Neural cell (in vitro differentiated cells): ENCODE measurements at regions not wholly inside any gene's neighbourhood (a gene's known extent, or its start where the extent isn't known, plus 50 kb on each side); places are given as distances from the start of the nearest gene placed in this dataset.

Source experiments
- H2AFZ ChIP-seq: fragments of 200-600, 300-800 bp; sonication (generic), shearing (Covaris generic); 2 replicates; pipeline ENCODE4 v1.6.0; 2014; ENCODE audit warnings: low read depth, mild to moderate bottlenecking, antibody characterized with exemption, low read length, moderate library complexity
- H3F3A ChIP-seq: fragments of 200-600 bp; shearing (Covaris generic); 2 replicates; pipeline ENCODE4 v1.6.1; 2016; ENCODE audit warnings: mild to moderate bottlenecking, moderate library complexity, mixed read lengths, antibody characterized with exemption, low read length; ENCODE audit not compliant: insufficient read depth, poor library complexity, severe bottlenecking
- H3K27ac ChIP-seq: fragments of 200-600, 300-800 bp; sonication (generic), shearing (Covaris generic); 2 replicates; pipeline ENCODE4 v1.5.1; 2014; ENCODE audit warnings: mild to moderate bottlenecking, low read length, moderate library complexity
- H3K27me3 ChIP-seq: fragments of 300-800, 200-600 bp; sonication (generic), shearing (Covaris generic); 2 replicates; pipeline ENCODE4 v1.6.0; 2014; ENCODE audit warnings: mild to moderate bottlenecking, low read depth, low read length, moderate library complexity; ENCODE audit not compliant: insufficient read depth
- H3K36me3 ChIP-seq: fragments of 300-800, 200-600 bp; sonication (generic), shearing (Covaris generic); 2 replicates; pipeline ENCODE4 v1.5.1; 2014; ENCODE audit warnings: mild to moderate bottlenecking, antibody characterized with exemption, low read length, moderate library complexity; ENCODE audit not compliant: insufficient read depth
- H3K4me2 ChIP-seq: fragments of 300-800, 200-600 bp; sonication (generic), shearing (Covaris generic); 2 replicates; pipeline ENCODE4 v1.6.0; 2014; ENCODE audit warnings: mild to moderate bottlenecking, low read length
- H3K4me3 ChIP-seq: fragments of 300-800, 200-600 bp; sonication (generic), shearing (Covaris generic); 2 replicates; pipeline ENCODE4 v1.5.1; 2014; ENCODE audit warnings: mild to moderate bottlenecking, low read length, moderate library complexity
- H3K79me2 ChIP-seq: fragments of 200-600 bp; shearing (Covaris generic); replicated peaks from 2 replicates; pipeline ENCODE4 v1.6.0; 2014; ENCODE audit warnings: mild to moderate bottlenecking, low read length, moderate library complexity; ENCODE audit not compliant: insufficient read depth
- H3K9ac ChIP-seq: fragments of 300-800, 200-600 bp; sonication (generic), shearing (Covaris generic); 2 replicates; pipeline ENCODE4 v1.6.1; 2016; ENCODE audit warnings: mild to moderate bottlenecking, low read length, mixed read lengths
- H3K9me2 ChIP-seq: fragments of 200-600 bp; shearing (Covaris generic); 2 replicates; pipeline ENCODE4 v1.6.1; 2016; ENCODE audit warnings: mild to moderate bottlenecking, low read length, mixed read lengths; ENCODE audit not compliant: insufficient read depth
- H3K9me3 ChIP-seq: fragments of 200-600, 300-800 bp; sonication (generic), shearing (Covaris generic); 2 replicates; pipeline ENCODE4 v1.6.1; 2016; ENCODE audit warnings: mild to moderate bottlenecking, mixed run types, low read length, moderate library complexity, mixed read lengths
- H4K20me1 ChIP-seq: fragments of 200-600 bp; shearing (Covaris generic); 2 replicates; pipeline ENCODE4 v1.6.1; 2016; ENCODE audit warnings: mild to moderate bottlenecking, mixed run types; ENCODE audit not compliant: insufficient read depth
- CTCF ChIP-seq: fragments of 450-650 bp; IDR thresholded peaks from 2 replicates; pipeline ENCODE4 v1.5.1; 2014; ENCODE audit warnings: antibody characterized with exemption, mild to moderate bottlenecking, moderate library complexity; ENCODE audit not compliant: poor library complexity, severe bottlenecking
- EP300 ChIP-seq: fragments of 450-650 bp; conservative IDR thresholded peaks from 2 replicates; pipeline ENCODE4 v1.6.1; 2014; ENCODE audit warnings: antibody characterized with exemption, mild to moderate bottlenecking, moderate library complexity; ENCODE audit not compliant: poor library complexity, severe bottlenecking
- EZH2 ChIP-seq: fragments of 200-600, 300-800 bp; shearing (Covaris generic), sonication (generic); IDR thresholded peaks from 2 replicates; pipeline ENCODE4 v1.6.1; 2014; ENCODE audit warnings: antibody characterized with exemption, low read length, borderline replicate concordance, mild to moderate bottlenecking; ENCODE audit not compliant: insufficient read depth, poor library complexity, severe bottlenecking
- MXI1 ChIP-seq: fragments of 450-650 bp; conservative IDR thresholded peaks from 2 replicates; pipeline ENCODE4 v1.6.1; 2014; ENCODE audit warnings: antibody characterized with exemption, mild to moderate bottlenecking; ENCODE audit not compliant: poor library complexity, severe bottlenecking
- POLR2AphosphoS5 ChIP-seq: IDR thresholded peaks from 2 replicates; pipeline ENCODE4 v1.6.1; 2012
- RAD21 ChIP-seq: fragments of 450-650 bp; conservative IDR thresholded peaks from 2 replicates; pipeline ENCODE4 v1.6.1; 2014; ENCODE audit warnings: antibody characterized with exemption, mild to moderate bottlenecking, moderate library complexity
- REST ChIP-seq: IDR thresholded peaks from 2 replicates; pipeline ENCODE4 v1.6.1; 2012; ENCODE audit warnings: borderline replicate concordance
- SMC3 ChIP-seq: fragments of 450-650 bp; conservative IDR thresholded peaks from 2 replicates; pipeline ENCODE4 v1.6.1; 2014; ENCODE audit warnings: antibody characterized with exemption, mild to moderate bottlenecking, moderate library complexity; ENCODE audit not compliant: poor library complexity
- TAF1 ChIP-seq: IDR thresholded peaks from 2 replicates; pipeline ENCODE4 v1.6.1; 2012; ENCODE audit warnings: low read depth

DNA sequence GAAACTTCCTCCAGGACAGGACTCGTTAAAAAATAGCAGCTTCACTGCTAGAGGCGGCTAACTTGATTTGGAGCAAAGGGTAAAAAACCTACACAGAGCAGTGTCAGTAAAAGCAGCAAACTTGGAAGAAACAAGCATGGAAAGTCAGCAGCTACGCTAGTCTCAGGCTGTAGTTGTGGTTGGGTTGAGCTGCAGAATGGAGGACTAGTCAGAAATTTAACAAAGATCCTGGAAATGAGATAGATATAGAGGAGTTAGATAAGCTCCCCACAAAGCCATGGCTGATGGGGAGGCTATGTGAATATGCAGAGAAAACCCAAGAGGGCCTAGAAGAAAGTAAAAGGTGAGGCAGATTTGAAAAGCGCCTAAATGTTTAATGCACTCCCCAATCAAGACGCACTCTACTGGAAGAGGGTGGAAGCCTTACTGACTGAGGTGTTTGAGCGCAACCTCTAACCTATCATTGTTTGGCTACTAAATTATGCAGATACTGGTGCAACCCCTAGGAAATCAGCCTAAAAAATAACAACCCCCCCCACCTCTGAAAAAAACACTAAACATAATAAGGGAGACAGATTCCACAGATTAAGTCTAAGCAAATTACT is 99.7 kb upstream of the TMEM168 start:
- no peak for TF ChIP-seq REST
- TF ChIP-seq POLR2AphosphoS5, result no peak
- TF ChIP-seq SMC3, result no peak
- TF ChIP-seq MXI1, result no peak
- no peak for TF ChIP-seq CTCF
- TF ChIP-seq TAF1, result no peak
- TF ChIP-seq EP300, result no peak
- TF ChIP-seq EZH2, result no peak
- TF ChIP-seq RAD21, result no peak
- Histone ChIP-seq H3K27me3 (no peaks in the 10 kb centered on the region), H3K4me3 (no peak overlapping the region), H3K9ac (no peak overlapping the region), H3K27ac (no peak overlapping the region), H3K4me2 (no peak overlapping the region), H3K9me2 (no peaks in the 10 kb centered on the region), H3F3A (no peaks in the 10 kb centered on the region), H3K9me3 (no peaks in the 10 kb centered on the region), H2AFZ (no peak overlapping the region), H3K36me3 (no peaks in the 10 kb centered on the region), H4K20me1 (no peaks in the 10 kb centered on the region), H3K79me2 (no peaks in the 10 kb centered on the region)

DNA sequence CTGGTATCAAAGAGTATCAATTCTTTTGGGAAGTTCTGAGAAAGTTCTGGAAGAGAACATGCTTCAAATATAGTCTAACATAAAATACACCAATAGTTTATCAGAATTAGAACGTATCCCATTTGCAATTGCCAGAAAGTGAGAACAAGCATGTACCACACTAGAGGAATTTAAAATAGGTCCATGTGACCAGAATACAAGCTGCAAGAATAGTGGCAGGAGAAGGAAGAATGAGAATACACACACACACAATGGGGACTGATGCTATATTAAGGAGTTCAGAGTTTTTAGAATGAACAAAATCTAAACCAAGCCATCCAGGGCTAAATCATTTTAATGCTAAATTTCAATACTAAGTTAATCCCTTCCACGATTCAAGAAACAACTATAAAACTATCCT is 99.1 kb upstream of the TMEM168 start:
- Histone ChIP-seq H3K9me2 (no peaks in the 10 kb centered on the region), H3K27ac (no peak overlapping the region), H3K9ac (no peak overlapping the region), H3K9me3 (no peaks in the 10 kb centered on the region), H3K4me2 (no peak overlapping the region), H3F3A (no peaks in the 10 kb centered on the region), H4K20me1 (no peaks in the 10 kb centered on the region), H3K36me3 (no peaks in the 10 kb centered on the region), H3K27me3 (no peaks in the 10 kb centered on the region), H2AFZ (no peak overlapping the region), H3K79me2 (no peaks in the 10 kb centered on the region), H3K4me3 (no peak overlapping the region)
- no peak for TF ChIP-seq SMC3
- no peak for TF ChIP-seq TAF1
- no peak for TF ChIP-seq RAD21
- no peak for TF ChIP-seq REST
- no peak for TF ChIP-seq EP300
- no peak for TF ChIP-seq POLR2AphosphoS5
- no peak for TF ChIP-seq MXI1
